ENCODE measurements at regions not wholly inside any gene's neighbourhood (a gene's known extent, or its start where the extent isn't known, plus 50 kb on each side); places are given as distances from the start of the nearest gene placed in this dataset.

DNA sequence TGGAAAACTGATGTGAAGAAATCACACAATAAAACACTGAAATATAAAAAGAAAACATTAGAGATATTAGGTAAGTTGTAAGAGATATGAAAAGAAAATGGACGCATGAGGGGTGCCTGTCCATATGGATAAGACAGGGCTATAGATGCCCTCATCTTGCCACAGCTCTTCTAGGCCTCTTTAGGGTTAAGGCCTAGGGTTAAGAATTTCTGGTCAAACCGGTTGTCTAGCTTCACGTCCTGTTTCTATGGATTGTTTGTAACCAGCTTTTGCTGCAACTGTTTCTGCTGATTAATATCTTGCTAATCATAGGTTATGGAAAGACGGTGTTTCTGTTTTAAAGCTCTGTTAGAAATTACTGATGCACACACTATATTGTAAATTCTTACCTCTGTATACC lies 389.9 kb upstream of the CTNND2 start:
- 79 to 84% methylated on average over 4 of the region's 4 CpGs for WGBS, 2 donors
- Histone ChIP-seq H3K27ac (no peak overlapping the region), H3K27me3 (no peaks in the 10 kb centered on the region), H3K9me3 (peaks cover 0 to 4% (median 1%) of the 10 kb centered on the region in 4 donors), H3K36me3 (no peaks in the 10 kb centered on the region), H3K4me3 (no peak overlapping the region), H3K4me1 (no peaks in the 10 kb centered on the region)
- TF ChIP-seq, protein P1, sequence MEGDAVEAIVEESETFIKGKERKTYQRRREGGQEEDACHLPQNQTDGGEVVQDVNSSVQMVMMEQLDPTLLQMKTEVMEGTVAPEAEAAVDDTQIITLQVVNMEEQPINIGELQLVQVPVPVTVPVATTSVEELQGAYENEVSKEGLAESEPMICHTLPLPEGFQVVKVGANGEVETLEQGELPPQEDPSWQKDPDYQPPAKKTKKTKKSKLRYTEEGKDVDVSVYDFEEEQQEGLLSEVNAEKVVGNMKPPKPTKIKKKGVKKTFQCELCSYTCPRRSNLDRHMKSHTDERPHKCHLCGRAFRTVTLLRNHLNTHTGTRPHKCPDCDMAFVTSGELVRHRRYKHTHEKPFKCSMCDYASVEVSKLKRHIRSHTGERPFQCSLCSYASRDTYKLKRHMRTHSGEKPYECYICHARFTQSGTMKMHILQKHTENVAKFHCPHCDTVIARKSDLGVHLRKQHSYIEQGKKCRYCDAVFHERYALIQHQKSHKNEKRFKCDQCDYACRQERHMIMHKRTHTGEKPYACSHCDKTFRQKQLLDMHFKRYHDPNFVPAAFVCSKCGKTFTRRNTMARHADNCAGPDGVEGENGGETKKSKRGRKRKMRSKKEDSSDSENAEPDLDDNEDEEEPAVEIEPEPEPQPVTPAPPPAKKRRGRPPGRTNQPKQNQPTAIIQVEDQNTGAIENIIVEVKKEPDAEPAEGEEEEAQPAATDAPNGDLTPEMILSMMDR (IDR thresholded peaks at IDR 0.05): no peak
- TF ChIP-seq POLR2AphosphoS5 (IDR thresholded peaks at IDR 0.05) (no peak), EP300 (IDR thresholded peaks at IDR 0.05) (no peak), POLR2A (IDR thresholded peaks at IDR 0.05) (no peak)
- DNase-seq (no peak), ATAC-seq (ENCODE audit: low FRiP score in 2 of 2) (no peak)

DNA sequence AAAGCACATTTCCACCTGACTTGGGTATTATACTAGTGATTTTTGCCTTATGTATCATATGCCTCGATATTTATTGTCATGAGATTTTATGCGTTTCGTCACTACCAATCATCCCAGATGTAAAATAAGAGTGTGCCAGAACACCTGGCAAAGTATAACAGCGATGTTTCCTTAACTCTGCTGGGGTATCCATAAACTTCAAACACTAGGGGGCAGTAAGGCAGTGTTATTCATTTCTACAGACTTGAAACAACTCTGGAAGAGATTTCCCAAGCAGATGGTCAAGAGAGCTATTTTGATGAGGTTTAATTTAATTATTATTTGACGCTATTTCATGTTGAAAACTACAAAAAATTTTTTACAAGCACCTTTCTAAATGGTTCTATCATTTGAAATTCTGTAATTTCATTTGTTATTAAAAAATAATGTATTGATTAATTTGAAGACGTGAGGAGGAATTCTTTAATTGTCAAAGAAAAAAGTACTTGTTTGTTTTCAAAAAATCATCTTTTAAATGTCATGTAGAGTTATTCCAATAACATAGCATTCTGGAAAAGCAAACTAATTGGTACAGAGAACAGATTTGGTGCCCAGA lies 388.5 kb upstream of the CTNND2 start:
- Histone ChIP-seq H3K4me3 (no peak overlapping the region), H3K27ac (no peak overlapping the region), H3K36me3 (no peaks in the 10 kb centered on the region), H3K9me3 (peaks cover 0 to 4% (median 1%) of the 10 kb centered on the region in 4 donors), H3K27me3 (no peaks in the 10 kb centered on the region), H3K4me1 (no peaks in the 10 kb centered on the region)
- no peak for TF ChIP-seq POLR2AphosphoS5 (IDR thresholded peaks at IDR 0.05)
- TF ChIP-seq POLR2A (IDR thresholded peaks at IDR 0.05): no peak
- TF ChIP-seq, protein P1 (IDR thresholded peaks at IDR 0.05): no peak
- no peak for TF ChIP-seq EP300 (IDR thresholded peaks at IDR 0.05)
- DNase-seq (no peak), ATAC-seq (ENCODE audit: low FRiP score in 2 of 2) (no peak)
- WGBS, 2 donors: 33 to 48% methylated on average over 6 of the region's 6 CpGs

DNA sequence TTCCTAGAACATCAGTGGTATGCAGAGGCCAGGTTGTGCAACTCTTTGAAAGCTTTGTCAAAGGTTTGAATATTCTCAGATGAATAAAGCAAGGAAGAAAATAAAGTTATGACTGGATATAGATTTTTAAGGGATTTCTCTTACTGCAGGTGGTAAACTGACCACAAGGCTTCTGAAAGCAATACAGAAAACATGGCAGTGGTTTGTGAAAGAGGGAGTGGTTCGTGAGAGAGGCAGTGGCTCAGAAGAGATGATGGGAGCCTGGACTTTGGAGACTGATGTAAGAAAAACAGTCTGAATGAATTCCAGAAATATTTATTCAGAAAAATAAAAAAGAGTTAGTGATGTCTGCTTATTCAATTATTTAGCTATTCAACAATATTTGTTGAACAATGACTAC lies 380.4 kb upstream of the CTNND2 start:
- DNase-seq (no peak), ATAC-seq (ENCODE audit: low FRiP score in 2 of 2) (no peak)
- Histone ChIP-seq H3K9me3 (no peaks in the 10 kb centered on the region), H3K36me3 (no peaks in the 10 kb centered on the region), H3K27ac (no peak overlapping the region), H3K4me1 (no peaks in the 10 kb centered on the region), H3K27me3 (no peaks in the 10 kb centered on the region), H3K4me3 (no peak overlapping the region)
- no peak for TF ChIP-seq EP300 (IDR thresholded peaks at IDR 0.05)
- TF ChIP-seq POLR2AphosphoS5 (IDR thresholded peaks at IDR 0.05): no peak
- TF ChIP-seq, protein P1 (IDR thresholded peaks at IDR 0.05): no peak
- TF ChIP-seq POLR2A (IDR thresholded peaks at IDR 0.05): no peak
- WGBS, 2 donors: 71 to 75% methylated on average over 1 of the region's 1 CpG

DNA sequence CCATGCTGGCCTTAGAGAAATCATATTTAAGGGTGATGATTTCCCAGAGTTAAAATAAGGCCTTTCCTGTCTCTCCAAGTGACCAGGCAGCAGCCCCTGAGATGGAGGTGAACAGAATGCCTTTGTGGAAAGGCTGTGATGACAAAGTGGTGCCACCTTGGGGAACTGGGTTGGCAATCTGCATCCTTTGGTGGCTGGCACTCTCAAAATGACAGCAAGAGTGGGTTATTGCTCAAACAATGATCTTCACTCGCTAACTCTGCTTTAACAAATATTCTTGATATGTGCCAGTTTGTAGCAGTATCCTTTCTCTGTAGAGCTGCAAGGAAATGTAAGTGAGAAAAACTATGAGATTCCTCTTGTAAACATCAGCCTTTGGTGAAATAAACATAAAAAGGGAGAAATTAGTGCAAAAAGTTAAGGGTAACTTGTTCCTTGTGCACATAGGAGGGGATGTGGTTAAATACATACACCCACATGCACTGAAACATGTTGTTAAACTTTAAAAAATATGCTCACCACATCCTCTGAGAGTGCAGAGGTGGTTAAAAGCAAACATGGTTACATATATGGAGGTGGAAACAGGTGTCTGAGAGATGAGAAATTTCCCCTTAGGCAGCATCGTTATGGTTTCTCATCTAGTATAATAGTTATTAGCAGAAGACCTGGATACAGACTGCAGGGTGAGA lies 373.4 kb upstream of the CTNND2 start:
- Histone ChIP-seq H3K27ac (no peak overlapping the region), H3K9me3 (no peaks in the 10 kb centered on the region), H3K4me1 (no peaks in the 10 kb centered on the region), H3K4me3 (no peak overlapping the region), H3K27me3 (no peaks in the 10 kb centered on the region), H3K36me3 (no peaks in the 10 kb centered on the region)
- 73 to 82% methylated on average over 2 of the region's 2 CpGs for WGBS, 2 donors
- ATAC-seq (ENCODE audit: low FRiP score in 2 of 2) (no peak), DNase-seq (no peak)
- TF ChIP-seq EP300 (IDR thresholded peaks at IDR 0.05) (no peak), POLR2AphosphoS5 (IDR thresholded peaks at IDR 0.05) (no peak), POLR2A (IDR thresholded peaks at IDR 0.05) (no peak)
- TF ChIP-seq, protein P1 (IDR thresholded peaks at IDR 0.05): no peak

DNA sequence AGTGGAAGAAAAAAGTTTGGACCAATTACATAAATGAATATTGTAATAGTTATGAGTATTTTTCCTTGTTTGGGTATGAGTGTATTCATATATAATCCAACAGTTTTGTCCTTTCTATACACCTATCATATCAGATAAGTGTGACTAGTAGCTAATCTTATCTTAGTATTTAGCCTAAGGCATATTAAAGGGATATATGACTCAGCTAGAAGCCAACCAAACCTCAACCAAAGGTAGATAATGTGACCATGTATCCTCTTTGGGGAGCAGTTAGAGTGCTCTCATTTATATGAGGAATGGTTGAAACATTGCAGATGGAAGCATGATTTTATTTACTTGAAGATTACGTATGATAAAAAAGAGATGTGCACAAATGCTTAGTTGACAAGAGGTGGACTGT lies 370.0 kb upstream of the CTNND2 start:
- Histone ChIP-seq H3K4me3 (no peak overlapping the region), H3K36me3 (no peaks in the 10 kb centered on the region), H3K27me3 (no peaks in the 10 kb centered on the region), H3K27ac (no peak overlapping the region), H3K4me1 (no peaks in the 10 kb centered on the region), H3K9me3 (no peaks in the 10 kb centered on the region)
- no peak for TF ChIP-seq EP300 (IDR thresholded peaks at IDR 0.05)
- TF ChIP-seq, protein P1 (IDR thresholded peaks at IDR 0.05): no peak
- TF ChIP-seq POLR2AphosphoS5 (IDR thresholded peaks at IDR 0.05): no peak
- no peak for TF ChIP-seq POLR2A (IDR thresholded peaks at IDR 0.05)
- DNase-seq (no peak), ATAC-seq (ENCODE audit: low FRiP score in 2 of 2) (no peak)
- 75 to 92% methylated on average over 1 of the region's 1 CpG for WGBS, 2 donors

Measured in upper lobe of left lung (tissue), 6 donors.